ENCODE measurements at regions not wholly inside any gene's neighbourhood (a gene's known extent, or its start where the extent isn't known, plus 50 kb on each side); places are given as distances from the start of the nearest gene placed in this dataset.
A peak's percentile ranks its signal among the peaks of the same experiment; 100 is the strongest.
"Not testable (repeated sequence)": the region's sequence is repeated elsewhere in the genome, so short reads cannot be mapped to it uniquely, and the experiment has no call there.

DNA sequence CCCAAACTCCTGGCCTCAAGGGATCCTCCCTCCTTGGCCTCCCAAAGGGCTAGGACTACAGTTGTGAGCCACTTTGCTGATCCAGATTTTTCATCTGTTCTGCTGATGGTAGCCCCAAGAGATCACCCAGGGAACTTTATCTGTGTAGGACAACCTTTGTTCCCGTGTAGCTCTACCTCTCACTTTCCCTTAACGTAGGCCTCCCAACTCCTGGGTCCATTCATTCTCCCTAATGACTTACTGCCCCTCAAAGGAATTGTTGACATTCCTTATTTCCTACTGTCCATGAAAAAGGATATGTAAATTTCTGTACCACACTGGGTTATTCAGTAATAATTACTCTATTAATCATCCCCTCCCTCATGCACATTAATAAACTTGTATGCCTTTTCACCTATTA lies 51.0 kb upstream of the PHF24 start:
- no peak for DNase-seq (ENCODE audit: low read depth)

DNA sequence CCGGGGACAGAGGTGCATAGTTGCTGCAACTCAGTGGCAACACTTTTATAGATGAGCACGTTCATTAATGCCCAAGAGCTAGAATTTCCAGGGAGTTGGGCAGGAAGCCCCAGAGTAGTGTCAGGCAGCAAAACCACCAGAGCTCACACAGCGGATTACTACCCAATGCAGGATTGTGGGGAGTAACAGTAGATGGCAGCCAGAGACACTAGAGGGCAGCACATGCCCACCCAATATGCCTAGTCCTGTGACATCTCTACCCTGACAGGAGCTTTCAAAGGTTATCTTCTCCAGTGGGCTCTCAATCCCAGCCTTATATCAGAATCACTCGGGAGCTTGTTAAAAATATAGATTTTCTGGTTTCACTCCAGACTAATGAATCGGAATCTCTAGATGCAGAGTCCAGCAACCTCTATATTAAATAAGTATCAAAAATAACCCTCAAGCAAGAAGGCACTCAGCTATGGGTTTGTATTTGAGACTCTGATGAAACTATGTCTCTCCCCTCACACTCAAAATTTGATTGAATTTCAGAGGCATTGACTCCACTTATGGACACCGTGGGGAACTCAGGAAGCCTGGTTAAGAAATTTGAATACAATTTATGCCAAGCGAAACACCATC lies 58.4 kb upstream of the PHF24 start:
- DNase-seq (ENCODE audit: low read depth): peak; percentile 70

DNA sequence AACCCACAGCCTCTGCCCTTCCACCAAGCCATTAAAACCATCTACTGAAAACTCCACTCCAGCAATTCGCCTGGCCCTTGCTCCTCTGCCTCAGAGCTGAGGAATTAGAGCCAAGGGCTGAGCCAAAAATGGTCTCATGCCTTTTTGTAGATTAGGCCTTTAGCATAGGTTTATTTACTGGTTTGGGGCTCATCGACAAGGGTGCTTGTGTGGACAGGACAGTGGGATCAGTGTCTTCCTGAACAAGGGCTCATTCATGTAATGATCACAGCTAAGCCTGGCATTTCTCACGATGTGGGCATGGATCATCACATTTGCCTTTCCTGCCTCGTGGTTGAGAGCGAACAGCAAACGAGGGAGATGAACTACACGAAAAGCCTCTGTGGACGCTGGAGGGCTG lies 59.2 kb upstream of the PHF24 start:
- DNase-seq (ENCODE audit: low read depth): no peak

DNA sequence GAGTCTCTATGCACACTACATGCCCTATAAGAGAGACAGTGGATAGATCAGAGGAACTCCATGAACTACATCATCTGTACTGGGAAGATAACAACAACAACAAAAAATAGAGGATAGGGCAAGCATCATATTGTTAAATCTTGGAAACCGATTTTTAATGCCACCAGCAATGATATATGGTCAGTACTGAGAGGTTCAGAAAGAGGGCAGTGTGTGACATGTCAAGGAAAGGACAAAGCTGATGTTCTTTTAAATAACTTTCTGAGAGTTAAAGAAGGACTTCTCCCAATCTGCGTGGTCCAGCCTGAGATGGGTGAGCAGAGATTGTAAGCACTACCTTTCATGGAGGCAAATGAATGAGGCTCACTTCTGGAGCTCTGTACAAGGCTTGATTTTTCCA lies 62.0 kb upstream of the PHF24 start:
- no peak for DNase-seq (ENCODE audit: low read depth)

DNA sequence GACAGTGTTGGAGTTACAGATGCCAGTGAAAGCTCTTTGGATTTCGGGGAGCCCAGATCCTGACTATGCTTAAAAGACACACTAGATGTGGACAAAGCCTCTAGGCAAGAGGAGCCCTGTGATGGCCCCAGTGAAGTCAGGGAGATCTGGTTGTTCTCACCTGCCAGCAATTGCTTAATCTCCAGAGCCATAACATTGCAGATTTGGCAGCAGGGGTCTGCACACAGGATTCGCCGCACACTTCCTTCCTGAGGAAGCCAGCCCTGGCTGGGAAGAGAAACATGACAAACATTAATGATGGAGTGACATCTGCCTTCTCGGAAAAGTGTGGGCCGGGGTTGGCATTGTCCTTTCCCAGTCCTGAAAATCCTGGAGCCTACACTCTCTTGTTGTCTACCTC lies 65.2 kb upstream of the PHF24 start:
- DNase-seq (ENCODE audit: low read depth): no peak

DNA sequence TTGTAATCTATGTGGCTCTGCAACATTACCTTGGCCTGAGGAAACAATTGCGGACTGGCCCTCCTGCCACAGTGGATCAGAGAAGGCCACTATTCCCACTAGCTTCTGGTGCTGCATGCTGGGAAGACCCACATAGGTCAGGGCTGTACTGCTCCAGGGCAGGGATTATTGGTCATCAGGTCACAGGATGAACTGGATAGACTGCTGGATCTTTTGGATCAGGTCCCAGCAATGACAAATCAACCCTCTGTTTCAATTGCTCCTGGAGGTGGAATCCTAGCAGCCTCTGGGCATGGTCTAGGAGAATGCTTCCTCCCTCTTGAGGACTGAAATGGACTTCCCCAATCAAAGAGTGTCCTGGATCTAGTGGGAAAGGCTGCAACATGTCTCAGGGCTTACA lies 66.7 kb upstream of the PHF24 start:
- DNase-seq (ENCODE audit: low read depth): no peak

DNA sequence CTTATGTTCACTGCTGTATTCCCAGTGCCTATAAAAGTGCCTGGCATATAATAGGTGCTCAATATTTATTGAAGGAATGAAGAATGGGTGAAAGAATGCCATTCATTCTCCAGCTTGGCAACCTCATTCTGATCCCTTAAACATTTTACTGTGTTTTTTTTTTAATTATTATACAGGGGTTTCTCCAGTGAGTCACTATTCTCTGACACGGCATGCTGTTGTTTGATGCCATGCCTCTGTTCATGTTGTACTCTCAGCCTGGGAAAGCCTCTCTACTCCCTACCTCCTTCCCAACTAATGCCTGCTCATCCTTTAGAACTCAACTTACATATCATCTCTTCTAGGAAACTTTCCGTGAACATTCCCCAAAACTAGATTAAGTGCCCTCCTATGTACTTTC lies 70.2 kb upstream of the PHF24 start:
- no peak for DNase-seq (ENCODE audit: low read depth)

DNA sequence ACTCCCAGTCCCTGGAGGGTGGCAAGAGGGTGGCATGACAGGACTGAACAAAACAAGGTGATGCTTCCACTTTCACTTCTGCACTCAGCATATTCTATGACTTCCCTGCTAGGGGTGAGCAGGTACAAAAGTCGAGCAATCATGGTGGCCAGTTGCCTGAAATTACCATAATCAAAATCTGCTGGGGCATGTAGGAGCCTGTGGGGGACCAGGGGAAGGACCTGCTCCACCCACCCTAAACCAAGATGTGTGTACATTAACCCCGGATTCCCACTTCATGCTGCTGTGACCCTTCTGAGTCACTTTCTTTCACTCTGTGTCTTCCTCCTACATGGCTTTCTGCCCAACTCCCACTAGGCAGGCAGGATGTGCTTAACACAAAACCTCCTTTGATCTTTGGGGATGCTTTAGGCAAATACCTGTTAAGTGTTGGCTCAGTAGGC lies 73.3 kb upstream of the PHF24 start:
- peak; percentile 2 for DNase-seq (ENCODE audit: low read depth)

DNA sequence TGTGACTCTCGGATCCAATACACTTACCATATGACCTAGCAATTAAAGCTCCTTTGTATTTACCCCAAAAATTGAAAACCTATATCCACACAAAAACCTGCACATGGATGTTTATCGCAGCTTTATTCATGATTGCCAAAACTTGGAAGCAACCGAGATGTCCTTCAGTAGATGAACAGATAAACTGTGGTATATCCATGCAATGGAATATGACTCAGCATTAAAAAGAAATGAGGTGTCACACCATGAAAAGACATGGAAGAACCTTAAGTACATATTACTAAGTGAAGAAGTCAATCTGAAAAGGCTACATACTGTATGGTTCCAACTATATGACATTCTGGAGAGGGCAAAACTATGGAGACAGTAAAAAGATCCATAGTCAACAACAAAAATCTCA lies 82.0 kb upstream of the PHF24 start:
- no peak for DNase-seq (ENCODE audit: low read depth)

DNA sequence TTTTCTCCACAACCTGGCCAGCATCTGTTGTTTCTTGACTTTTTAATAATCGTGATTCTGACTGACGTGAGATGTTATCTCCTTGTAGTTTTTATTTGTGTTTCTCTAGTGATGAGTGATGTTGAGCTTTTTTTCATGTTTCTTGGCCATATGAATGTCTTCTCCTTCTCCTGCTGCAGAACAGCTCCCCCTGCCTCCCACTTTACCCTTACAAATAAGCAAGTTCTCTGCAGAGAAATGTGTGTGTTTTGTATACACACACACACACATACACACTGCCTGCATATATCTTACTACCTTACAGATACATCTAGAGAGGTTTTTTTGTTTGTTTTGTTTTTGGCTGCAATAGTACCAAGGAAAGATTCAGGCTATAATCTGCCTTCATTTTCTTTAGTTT lies 88.7 kb upstream of the PHF24 start:
- no peak for DNase-seq (ENCODE audit: low read depth)

DNA sequence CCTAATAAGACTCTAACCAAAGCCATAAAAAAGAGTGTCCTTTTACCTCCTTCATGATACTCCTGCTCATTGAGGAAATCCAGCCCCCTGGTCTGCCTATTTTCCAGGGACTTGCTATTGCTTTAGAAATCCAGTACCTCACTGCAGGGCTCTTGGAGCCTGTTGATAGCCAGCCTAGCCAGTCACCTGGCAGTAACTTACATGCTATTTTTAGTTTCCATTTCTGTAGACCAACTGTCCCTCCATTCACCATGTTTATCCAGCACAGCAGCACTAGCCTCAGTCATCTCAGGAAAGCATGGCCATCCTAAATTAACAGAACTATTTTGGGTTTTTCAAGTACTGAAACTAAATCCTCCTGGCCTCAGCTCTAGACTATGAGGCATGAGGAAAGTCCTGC lies 91.5 kb upstream of the PHF24 start:
- no peak for DNase-seq (ENCODE audit: low read depth)

DNA sequence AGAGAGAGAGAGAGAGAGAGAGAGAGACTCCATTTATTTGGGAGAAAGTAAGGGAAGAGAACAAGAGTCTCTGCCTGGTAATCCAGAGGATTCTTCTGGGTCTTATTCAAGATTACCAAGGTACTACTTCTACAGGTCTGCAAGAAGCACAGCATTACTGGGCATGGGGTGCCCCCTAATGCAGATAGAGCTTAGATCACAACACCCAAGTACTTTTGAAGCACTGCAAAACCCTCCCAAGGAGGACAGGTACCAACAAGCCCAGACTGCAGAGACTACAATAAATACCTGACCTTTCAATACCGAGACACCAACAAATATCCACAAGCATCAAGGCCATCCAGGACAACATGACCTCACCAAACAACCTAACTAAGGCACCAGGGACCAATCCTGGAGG lies 94.7 kb upstream of the PHF24 start:
- DNase-seq (ENCODE audit: low read depth): no peak

DNA sequence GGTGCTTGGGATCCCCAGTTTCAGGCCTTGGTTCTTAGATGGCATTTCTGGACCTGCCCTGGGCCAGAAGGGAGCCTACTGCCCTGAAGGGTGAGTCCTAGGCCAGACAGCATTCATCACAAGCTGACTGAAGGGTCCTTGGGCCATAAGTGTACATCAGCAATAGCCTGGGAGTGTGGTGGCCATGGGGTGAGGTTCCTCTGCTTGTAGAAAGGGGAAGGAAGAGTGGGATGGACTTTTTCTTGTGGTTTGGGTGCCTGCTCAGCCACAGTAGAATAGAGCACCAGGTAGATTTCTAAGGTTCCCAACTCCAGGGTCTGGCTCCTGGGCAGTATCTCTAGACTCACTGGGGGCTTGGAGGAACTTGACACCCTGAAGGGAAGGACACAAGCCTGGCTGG lies 95.2 kb upstream of the PHF24 start:
- DNase-seq (ENCODE audit: low read depth): no peak

DNA sequence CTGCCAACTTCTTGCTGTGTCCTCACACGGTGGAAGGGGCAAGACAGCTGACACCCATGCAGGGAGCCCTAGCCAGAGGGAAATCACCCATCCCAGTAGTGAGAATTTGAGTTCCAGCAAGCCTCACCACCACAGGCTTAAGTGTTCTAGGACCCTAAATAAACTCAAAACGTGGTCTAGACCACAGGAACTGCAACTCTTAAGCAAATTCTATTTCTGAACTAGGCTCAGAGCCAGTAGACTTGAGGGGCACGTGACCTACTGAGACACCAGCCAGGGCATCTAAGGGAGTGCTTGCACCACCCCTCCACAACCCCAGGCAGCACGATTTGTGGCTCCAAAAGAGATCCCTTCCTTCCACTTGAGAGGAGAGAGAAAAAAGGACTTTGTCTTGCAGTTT lies 96.0 kb upstream of the PHF24 start:
- DNase-seq (ENCODE audit: low read depth): no peak

DNA sequence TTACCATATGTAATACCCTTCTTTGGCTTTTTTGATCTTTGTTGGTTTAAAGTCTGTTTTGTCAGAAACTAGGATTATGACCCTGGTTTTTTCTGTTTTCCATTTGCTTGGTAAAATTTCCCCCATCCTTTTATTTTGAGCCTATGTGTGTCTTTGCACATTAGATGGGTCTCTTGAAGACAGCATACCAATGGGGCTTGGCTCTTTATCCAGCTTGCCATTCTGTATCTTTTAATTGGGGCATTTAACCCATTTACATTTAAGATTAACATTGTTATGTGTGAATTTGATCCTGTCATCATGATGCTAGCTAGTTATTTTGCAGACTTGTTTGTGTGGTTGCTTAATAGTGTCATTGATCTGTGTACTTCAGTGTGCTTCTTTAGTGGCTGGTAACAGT lies 103.1 kb upstream of the PHF24 start:
- DNase-seq (ENCODE audit: low read depth): not testable (repeated sequence)

DNA sequence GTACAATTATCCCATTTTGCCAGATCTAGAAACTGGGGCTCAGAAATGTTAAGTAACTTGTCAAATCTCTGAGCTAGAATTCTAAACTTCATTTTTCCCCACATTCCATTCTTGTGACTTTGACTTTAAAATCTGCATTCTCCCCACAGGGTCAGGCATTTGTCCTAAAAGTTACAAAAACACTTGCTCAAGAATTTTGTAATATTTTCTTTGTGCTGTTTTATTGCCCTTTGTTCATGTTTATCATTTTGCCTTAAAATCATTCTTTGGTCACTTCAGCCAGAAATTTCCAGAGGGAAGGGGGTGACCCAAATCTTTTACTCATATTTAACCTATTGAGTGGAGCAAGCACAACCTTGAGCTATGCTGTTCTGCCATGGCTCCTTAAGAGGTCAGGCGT lies 120.1 kb upstream of the CCL21 start:
- no peak for DNase-seq (ENCODE audit: low read depth)

DNA sequence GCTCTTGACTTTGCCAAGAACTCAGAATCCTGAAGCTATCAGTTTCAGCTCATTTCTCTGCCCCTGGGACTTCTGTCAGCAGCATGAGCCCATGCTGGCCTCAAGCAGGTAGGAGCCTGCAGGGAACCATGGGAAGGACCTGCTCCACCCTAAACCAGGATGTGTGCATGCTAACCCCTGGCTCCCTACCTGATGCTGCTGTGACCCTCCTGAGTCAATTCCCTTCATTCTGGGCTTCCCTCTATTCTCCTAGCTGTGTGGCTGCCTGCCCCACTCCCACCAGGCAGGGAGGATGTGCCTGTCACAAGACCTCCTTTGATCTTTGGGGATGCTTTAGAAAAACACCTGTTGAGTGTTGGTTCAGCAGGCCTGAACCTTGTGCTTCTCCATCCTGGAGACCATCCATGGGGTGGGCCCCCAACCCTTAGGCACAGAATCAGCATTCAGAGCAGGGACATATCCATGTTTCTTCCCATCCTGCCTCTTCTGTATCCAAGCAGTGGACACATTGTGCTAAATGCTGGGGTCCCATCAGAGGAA lies 117.1 kb upstream of the CCL21 start:
- no peak for DNase-seq (ENCODE audit: low read depth)

DNA sequence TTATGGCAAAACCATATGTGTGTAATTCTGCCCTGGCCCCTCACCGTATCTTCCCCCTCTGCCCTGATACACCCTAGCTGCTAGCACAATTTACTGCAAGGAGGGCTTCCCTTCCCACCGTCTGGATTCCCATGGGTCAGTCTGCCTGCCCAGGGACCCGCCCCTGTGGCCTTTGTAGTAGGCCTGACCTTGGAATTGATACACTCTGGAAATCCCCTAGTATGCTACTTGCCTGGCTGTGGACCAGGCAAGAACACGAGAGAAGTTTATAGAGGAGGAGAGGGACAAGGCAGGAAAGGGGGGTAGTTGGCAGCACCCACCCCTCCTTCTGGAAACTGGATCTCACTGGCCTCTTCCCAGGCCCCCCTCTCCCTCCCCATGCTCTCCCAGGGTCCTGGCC lies 115.8 kb upstream of the CCL21 start:
- DNase-seq (ENCODE audit: low read depth): no peak

DNA sequence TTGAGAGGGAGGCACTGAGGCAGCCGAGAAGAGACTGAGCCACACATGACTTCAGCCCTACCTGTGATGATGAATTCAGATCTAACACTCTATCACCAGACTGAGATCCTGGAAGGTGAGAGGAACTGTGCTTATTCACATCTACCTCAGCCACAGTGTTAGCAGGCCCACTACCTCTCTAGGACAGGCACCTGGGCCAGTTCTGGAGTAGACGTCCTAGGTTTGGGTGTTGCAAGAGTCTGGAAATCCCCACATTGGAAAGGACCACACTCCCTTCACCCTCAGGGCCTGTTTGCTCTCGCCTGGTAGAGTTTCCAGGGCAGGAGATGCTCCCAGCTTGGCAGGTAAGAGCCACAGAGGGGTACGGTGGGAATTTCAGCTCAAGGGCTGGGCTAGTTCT lies 113.8 kb upstream of the CCL21 start:
- DNase-seq (ENCODE audit: low read depth): no peak

DNA sequence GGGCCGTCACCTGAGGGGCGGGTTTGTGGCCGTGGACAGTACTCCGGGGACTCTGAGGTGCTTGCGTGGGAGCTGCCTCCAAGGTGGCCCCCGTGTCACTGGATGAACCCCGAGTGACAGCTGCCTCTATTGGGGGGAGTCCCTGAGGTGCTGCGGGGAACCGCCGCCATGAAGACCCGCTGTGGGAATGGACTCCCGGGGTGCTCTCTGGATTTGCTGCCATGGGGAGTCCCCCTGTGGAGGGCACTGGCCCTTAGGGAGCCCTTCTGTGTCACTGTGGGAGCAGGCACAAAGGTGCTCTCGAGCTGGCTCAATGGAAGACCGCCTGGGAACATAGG lies 100.2 kb upstream of the CCL21 start:
- no peak for DNase-seq (ENCODE audit: low read depth)

DNA sequence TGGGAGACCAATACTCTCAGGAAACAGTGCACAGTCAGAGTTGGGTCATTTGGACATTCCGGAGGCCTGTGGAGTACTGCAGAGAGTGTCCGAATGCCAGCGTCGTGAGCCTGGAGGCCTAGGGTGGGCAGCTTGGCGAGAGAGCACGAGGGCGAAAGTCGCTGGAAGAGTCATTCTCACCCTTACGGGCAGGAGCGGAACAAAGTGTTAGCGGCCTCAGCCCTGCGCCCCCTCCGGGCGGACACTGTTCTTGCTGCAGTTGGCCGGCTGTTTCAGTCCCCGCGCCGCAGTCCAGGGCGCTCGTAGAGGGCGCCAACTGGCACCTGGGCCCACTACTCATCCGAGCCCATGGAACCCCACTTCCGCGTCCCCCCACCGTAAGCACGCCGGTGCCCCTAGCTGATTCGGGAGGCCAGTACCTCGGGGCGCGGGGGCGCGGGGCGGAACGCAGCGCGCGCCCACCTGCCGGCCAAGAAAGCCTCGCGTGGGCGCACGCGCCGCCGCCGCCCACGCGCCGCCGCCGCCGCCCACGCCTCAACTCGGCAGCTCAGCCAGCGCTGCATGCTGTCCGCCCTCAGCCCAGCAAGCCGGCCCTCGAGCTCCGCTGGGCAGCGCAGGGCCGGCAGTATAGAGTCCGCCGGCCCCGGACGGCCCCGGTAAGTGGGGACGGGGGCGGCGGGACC lies 99.7 kb upstream of the CCL21 start:
- DNase-seq (ENCODE audit: low read depth): no peak

DNA sequence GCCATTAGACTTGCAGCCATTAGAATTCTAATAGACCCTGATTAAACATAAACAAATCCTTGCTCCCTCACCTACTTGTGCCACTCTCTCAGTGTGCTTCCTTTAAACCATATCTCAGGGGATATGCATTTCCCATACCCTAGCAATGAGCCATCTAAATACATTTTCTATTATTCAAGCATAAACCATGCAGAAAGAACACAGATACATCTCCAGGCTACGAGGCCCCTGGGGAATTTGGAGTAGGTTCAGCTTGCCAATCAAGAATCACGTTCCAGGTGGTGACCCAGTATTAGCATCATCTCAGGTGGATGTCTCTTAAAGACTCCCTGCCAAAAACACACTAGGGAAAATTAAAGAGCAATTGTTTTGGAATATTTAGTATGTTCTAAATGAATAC lies 93.0 kb upstream of the CCL21 start:
- no peak for DNase-seq (ENCODE audit: low read depth)

DNA sequence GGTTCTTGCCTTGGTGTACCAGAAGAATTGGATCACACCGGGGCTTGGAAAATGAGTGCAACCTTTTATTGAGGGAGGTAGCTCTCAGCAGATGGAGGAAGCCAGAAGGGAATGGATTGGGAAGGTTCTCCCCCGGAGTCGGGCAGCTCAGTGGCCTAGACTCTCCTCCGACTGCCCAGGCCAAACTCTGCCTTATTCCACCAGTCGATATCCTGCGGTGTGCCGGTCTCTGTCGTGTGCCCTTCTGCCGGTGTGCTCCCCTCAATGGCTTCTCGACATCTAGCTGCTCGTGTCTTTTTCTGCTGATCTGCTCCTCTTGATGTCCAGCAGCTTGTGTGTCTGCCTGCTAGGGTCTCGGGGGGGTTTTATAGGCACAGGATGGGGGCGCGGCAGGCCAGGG lies 87.4 kb upstream of the CCL21 start:
- DNase-seq (ENCODE audit: low read depth): no peak

DNA sequence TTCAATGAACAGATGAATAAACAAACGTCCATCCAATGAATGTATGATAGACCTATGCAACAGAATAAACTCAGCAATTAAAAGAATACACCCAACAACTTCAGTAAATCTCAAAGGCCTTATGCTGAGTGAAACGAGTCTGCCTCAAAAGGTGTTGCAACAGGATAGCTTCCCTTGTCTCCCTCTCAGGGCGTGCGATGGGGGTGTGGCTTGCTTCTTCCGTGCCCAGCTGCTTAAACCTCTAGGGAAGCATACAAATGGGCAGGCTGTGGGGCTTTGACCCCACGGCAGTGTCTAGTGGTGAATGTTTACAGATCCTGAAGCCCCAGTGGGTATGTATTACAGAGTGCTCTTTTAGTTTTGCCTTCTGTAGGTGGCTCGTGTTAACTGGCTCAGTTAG lies 87.0 kb upstream of the CCL21 start:
- DNase-seq (ENCODE audit: low read depth): no peak

All from stimulated activated CD4-positive, alpha-beta T cell treated with anti-CD3 and anti-CD28 coated beads, Interleukin-2, amount 100 ng/mL, for 4 hours (primary cell).